ENCODE measurements at regions not wholly inside any gene's neighbourhood (a gene's known extent, or its start where the extent isn't known, plus 50 kb on each side); places are given as distances from the start of the nearest gene placed in this dataset.

DNA sequence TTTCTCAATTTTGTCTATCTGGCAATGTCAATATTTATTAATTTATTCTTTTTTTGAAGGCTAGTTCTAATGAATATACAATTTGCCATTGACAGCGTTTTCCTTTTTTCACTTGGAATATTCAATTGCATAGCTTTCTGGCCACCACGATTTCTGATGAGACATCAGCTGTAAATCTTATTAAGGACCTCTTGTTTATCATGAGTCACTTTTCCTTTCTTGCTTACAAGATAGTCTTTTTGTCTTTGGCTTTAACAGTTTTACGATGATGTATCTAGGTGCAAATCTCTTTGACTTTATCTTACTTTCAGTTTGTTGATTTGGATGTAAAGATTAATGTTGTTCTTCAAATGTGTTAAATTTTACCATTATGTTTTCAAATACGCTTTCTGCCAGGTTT, 991.6 kb upstream of the SLC10A2 start:
- DNase-seq (ENCODE audit: low spot score): no peak

DNA sequence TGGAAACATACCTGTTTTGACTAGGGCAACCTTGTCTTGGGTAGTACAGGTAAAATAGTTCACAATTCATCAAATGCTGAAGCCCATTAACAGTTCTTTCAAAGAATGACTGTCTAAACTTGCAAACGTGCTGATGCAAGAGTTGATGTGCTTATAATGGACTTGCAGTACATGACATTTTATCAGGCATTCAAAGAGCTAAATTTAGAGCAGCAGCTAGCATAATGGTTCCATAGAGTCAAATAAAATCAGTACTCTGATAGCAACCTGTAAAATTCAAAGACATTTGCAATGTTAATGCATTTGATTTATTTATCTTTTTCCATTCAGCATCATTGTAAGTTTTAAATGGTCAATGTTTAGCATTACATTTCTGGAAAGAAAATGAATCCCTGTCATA, 979.7 kb upstream of the SLC10A2 start:
- no peak for DNase-seq (ENCODE audit: low spot score)

DNA sequence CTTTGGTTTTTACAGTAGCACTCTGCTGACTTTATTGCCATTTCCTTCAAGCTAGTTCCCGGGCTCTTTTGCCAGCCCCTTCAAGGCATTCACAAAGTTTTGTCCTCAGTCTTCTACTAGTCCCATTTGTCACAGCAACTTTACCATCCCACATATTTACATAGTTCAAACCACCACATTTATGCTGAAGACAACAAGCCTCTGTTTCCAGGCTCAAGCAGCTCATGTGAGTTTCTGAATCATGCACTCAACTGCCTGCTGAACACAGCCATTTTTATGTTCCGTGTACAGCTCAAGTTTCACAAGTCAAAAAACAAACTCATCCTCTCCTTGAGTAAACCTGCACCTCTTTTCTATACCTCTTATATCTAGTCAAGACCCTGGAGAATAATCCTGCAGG, 977.0 kb upstream of the SLC10A2 start:
- peak; percentile 17 for DNase-seq (ENCODE audit: low spot score)

DNA sequence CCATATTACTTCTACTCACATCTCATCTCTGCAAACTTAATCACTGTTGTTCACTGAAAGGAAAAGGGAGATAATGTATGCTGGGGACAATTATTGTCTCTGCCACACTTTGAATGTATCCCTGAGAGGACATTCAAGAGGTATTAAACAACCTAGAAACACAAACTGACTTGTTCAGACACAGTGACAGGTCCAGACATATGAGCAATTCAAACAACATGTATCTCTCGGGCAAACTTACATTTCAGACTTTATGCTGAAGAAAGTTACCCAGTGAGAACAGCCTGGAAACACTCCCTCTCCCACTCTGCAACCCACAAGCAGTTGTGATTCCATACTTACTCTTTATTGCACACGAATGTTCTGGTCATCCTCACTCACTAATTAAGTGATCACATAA, 968.7 kb upstream of the SLC10A2 start:
- DNase-seq (ENCODE audit: low spot score): no peak

DNA sequence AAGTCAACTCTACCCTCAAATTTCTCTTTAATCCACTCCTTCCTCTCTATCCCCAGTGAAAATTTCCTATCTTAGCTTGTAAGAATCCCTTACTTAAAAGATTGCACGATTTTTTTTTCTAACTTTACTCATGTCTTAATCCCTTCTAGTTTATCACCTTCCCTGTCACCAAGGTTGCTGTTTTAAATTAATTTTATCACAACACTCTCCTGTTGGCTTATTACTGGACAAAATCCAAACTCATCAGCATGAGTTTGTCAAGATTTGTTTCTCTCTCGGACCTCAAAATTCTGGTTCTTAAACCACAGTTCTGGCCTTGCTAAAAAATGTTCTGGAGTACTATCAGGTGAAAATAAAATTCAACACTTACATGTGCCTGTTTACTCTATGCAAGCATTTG, 959.1 kb upstream of the SLC10A2 start:
- no peak for DNase-seq (ENCODE audit: low spot score)

DNA sequence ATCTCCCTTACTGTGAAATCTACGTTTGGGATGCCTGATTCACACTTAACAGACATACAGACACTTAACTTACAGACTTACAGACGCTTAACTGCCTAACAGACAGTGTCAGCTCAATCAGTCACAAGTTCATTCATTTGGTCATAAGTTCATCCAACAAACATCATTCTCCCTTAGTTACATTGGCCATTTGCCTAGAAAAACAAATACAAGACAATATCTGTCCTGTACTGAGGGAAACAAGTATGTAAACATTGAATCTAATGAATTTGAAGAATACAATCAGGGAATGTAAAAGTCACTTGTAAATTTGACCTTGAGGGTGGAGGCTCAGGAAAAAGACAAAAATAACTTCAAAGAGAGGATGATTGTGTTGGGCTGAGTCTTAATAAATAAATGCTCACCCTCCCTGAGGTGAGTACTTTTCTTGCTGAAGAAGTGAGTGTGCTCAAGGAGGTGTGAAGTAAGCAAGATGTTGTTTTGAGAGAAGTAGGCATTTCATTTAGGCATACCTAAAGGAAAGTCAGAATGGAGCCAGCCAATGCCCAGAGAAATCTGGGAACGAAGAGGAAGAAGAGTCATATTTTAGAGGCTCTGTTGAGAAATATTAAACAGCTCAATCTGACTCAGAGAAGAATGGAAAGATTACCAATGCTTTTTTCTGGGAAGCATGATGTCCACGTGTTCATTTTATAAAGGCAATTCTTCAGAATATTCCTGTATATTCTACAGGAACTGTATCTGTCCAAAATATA, 958.4 kb upstream of the SLC10A2 start:
- no peak for DNase-seq (ENCODE audit: low spot score)

DNA sequence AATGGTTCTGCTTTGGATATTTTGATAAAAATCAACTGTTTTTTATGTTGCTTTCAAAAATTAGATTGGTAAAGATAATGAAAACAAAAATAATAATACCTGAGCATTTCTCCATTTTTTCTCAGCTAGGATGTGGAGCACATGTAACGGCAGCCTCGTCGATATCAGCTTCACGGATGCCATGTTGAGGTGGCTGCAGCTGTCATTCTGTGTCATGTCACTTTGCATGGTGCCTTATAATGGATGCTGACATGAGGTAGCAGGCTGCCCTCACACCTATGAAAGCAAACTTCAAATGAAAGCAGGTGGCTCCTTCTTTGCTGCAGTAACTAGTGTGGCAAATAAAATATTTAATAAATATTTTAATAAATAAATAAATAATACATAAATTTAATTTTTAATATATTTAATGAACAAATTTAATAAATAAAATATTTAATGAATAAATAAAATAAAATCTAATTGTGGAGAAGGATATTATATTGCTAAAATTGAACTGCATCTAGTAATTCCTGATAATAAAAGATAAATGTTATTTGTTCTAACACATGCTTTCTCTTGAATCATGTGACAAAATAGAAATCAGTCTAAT, 955.7 kb upstream of the SLC10A2 start:
- no peak for DNase-seq (ENCODE audit: low spot score)

DNA sequence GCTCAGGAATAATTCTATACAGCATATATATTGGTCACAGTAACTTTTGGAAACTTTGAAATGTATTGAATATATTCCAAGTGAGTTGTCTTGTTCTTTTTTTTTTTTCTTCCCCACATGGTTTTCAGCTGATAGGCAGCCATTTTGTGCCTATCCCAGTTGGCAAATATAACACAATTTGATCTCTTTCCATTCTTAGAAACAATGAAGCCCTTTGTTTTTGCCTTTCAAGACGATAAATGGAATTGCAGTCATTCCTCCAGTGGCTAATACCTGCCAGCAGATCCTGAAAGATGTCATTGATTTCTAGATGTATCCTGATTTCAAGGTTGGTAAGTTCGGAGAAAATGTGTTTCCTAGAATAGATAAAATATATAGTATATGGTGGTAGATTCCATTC, 951.1 kb upstream of the SLC10A2 start:
- no peak for DNase-seq (ENCODE audit: low spot score)

DNA sequence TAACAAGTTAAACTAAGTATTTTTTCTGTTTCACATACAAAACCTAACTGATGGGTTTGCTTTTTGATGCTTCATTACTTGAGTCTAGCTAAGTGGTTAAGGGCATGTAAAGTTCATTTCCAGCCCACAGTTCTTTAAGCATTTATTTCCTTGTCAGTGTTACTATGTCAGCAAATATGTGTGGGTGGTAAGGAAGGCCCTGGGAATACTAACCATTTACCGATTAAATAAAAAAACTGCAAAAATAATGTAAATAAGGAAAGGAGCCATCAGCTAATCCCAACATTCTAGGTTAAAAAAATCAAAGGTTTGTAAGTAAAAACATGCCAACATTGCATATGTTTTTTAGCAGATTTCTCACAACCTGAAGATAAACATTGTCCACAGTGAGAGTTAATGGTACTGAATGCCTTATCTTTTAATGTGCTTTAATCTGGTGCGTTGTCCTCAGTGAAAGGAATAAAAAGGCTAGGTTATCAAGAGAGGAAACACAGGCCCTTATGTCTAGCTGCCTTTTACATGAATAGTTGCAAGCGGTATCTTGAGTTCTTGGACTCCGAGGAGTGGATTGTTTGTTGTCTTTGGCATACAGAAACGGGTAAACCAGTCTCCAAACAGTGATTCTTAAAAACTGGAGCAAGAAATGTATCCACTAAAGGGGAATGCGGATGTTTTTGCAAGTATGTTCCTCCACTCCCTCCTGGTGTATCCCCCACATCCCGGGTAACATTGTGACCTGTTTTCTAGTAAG, 949.6 kb upstream of the SLC10A2 start:
- DNase-seq (ENCODE audit: low spot score): peak; percentile 1

DNA sequence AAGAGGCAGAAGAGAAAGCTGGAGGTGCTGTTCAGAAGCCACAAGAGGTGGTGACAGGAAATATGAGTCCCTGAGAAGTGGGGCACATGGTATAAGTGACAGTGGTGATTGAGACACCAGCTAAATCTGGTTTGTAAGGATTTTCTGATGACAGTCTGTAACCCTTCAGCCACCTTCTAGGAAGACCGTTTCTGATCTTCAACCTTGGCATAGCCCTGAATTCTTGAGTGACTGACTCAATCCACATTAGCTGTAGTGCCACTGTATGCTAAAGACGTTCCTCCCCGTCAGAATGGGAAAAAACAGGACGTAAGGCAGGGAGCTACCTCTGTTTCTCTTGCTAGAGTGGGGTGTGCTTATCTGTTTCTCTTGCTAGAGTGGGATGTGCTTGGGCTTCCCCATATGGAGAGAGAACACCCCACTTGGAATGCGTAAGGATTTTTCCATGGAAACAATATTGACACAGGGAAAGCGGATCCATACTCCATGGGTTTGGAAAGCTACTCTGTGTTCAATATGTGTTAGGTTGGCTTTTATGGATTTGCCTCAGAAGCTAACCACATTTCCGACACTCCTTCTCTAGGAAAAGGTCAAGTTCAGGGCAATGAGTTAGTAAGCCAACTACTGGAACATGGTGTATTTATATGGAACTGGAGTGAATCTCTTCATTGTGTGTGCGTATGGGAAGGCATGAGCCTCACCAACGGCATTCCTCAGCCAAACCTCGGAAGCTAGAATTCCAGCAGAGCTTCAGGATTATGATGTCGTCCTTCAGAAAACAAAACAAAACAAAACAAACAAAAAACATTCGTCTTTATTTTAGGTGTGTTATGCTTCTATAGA, 948.8 kb upstream of the SLC10A2 start:
- no peak for DNase-seq (ENCODE audit: low spot score)

DNA sequence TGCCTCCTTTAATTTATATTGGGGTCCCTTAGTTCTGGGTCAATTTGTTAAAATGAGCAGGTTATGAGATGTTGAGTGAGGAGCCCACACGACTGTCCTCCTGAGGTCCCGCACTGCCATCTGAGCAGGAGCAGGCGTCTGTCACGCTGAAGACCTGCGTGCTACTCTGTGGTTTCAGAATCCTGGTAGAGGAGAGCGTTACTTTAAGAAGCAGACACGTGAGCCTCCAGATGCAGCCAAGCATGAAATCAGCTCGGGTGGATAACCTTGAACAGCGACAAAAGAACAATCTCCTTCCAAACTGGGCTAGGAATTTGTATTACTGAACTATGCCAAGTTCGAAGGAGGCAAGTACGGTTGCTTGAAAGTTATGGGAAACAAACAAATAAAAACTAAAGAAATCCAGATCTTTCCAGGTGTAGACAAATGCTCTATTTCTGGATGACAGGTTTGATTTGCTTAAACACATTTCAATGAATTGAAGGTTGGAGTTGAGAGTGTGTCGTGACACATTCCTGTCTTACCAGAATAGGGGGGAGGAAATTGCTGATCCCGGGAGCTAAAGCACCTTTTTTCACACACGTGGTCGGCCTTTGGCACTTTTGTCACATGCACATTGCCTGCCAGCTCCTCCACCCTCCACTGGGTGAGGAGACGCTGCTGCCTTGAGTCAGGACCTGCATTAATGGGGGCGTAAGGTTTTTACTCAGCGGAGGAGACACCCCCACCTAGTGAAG, 945.5 kb upstream of the SLC10A2 start:
- DNase-seq (ENCODE audit: low spot score): peak; percentile 25

DNA sequence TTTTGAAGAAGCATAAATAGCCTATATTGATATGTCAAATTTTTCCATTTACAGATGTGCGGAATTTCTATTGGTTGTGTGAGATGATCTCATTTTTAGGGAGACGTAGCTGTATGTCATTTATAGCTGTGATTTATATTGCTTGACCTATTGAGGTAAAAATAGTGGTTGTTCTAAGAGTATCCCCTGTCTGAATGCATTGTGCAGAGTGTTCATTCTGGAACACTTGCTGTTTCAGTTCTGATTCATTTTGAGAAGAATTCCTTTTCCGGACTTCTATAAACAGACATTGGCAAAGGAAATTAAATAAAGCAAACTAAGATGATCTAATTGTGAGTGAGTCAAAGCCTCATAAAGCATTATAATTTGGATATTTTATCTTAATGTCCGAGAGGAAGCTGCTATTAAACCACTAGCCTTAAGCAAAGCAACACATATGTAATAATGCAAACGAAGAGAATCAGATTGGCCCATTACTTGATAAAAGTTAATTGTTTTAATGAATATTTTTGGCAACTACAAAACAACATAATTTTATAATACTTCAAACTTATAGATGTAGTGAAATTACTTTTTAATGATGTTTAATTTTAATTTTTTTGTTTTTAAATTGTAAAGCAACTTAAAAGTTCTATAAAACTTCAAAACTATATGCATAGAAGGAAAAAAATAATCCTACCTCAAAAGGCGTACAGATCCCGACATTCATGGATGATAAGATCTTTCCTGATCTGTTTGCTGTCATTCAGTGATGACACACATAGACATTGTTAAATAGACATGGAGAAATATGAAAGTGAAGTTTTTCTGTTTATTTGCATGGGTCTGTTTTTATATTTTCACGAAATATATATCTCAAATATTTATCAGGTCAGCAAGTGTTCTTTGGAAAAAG, 942.6 kb upstream of the SLC10A2 start:
- no peak for DNase-seq (ENCODE audit: low spot score)

DNA sequence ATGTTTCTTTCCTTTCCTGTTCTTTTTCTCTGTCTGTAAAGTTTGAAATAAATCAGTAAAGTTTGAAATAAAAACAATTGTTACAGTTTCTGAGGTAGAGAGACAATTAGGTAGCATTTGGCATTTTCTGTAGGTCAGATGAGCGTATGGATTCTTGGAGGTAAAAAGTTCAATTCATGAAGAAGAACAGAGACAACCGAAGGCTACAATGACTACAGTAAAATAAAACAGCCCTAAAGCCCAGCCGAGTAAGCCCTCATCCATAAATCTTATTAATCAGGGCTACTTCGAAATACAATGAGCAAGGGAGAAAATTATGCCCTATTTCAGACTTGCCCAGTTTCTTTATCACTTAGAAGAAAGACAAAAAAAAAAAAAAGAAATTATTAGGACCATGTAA, 941.9 kb upstream of the SLC10A2 start:
- no peak for DNase-seq (ENCODE audit: low spot score)

DNA sequence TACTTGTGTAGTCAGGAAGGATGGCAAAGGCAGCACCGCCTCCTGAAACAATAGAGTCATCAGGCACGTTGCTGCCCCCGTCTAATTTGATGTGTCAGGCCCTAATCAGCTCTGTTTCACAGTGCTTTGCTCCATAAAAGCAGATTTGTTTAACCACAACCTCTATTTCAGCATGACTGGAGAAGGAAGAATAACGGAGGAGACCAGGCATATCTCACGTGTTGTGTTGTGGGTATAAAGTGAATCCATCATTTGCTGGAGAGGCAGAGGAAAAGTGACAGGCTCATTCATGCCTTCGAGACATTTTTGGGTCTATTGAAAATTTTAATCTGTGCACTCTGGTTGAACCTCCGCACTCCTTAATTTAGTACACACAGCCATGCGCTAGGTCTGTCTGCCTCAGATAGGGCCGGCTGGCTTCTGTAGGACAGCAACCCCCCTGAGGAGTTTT, 940.4 kb upstream of the SLC10A2 start:
- DNase-seq (ENCODE audit: low spot score): peak; percentile 6

DNA sequence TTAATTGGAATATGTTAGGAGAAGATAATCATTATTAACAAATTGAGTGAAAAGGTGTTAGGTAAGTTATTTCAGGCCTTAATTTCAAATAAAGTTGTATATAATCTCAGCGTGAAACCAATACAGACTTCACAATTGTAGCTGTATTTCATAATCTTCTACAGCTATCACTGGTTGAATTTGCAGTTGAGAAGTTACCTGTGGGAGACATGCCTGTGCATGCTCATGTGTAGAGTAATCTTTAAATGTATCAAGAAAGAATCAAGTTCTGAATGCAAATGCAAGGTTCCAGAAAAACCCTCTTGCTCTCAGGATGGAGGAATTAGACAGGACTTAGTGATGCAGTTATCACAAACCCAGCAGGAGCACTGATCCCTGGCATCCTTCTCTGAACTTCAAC, 938.4 kb upstream of the SLC10A2 start:
- no peak for DNase-seq (ENCODE audit: low spot score)

DNA sequence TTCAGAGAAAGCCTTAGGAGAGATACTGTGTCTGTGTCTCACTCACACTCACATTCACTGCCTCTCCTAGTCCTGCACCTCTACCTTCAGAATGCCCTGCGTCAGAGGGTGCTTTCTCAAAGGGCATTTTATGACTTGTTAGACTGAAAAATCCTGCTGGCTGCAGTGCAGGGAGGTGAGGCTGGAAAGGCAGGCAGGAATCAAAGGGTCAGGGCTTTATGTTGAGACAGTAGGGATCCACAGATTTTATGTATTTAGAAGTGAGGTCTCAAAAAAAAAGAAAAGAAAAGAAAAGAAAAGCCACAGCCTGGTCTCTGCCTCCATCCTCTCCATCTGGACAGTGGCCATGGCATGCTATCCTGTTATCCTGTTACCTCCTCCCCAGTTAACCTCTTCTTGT, 936.0 kb upstream of the SLC10A2 start:
- no peak for DNase-seq (ENCODE audit: low spot score)

DNA sequence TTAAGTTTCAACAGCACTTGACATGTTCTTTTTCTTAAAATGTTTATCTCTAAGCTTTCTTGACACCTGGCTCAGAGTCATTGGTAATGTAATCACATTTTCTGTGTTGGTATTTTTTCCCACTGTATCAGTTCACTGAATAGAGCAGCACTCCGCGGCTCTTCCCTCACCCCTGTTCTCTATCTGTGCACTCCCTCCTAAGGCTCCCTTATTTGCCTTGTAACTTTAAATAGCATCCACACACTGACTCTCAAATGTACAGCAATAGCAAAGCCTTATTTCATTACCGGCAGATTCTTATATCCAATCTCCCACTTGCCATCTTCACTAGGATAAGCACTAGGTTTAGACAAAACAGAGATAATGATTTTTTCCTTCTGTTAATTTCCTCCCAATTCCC, 935.5 kb upstream of the SLC10A2 start:
- no peak for DNase-seq (ENCODE audit: low spot score)

DNA sequence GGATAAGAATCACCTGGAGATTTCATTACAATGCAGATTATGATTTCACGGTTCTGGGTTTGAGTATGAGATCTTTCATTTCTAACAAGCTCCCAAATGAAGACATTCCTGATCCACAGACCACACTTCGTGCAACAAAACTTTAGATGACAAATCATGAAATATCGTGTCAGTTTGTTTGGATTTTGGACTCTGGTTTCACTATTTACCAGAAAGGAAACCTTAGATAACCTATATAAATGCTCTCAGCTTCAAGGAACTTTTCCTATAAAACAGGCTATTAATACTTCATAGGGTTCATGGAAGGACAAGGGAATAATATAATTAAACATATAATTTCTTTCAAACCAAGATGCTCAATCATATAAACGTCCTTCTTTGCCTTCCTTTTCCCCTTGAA, 930.5 kb upstream of the SLC10A2 start:
- no peak for DNase-seq (ENCODE audit: low spot score)

DNA sequence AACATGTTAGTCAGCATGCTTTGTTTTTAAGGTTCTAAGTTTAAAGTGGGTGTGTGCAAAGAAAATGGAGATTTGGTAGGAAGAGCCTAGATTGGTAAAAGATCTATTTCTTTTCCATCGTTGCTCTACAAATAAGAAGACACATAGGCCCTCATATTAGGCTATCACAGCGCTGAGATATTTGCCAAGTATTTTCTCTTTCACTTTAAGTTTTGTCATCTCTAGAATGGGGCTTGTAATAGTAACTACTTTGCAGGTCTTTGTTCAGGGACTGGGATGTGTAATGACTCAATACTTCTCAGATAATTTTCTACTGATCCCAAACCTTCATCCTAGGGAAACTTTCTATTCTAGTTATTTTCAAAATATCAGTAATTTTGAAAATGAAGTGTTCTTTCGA, 917.7 kb upstream of the SLC10A2 start:
- no peak for DNase-seq (ENCODE audit: low spot score)

DNA sequence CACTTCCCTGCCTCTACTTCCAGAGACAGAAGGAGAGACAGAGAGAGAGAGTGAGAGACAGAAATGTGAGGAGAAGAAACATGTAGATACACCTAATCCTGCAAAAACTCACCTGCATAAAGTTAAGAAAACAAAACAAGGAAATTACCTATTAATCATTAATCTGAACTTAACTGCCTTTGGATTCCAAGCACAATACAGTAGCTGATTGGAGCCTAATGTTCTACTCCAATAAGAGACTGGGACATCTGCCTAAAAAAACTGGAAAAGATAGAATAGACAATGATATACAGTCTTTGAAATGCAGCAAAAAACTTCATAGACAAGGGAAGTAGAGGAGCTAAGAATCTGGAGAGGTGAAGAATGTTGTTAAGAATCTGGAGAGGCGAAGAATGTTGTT, 910.2 kb upstream of the SLC10A2 start:
- DNase-seq (ENCODE audit: low spot score): no peak

DNA sequence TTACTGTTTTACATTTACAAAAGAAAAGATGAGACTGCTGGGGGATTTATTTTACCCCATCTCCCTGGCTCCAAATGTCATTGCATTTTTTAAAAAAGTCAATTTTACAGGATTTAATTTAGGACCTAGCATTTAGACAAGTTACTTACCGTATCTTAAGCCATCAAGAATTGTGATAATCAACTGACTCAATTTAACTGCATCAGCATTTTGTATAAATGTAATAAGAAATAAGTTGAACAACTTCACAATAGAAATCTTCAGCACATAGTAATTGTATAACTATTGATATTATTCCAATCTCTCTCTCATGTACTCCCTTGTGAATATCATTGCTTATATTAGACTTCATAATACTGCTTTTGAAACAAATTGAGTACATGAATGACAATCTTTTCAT, 907.5 kb upstream of the SLC10A2 start:
- DNase-seq (ENCODE audit: low spot score): no peak
